PC-3 (cell line): ENCODE measurements at regions not wholly inside any gene's neighbourhood (a gene's known extent, or its start where the extent isn't known, plus 50 kb on each side); places are given as distances from the start of the nearest gene placed in this dataset.

Experiments
- ATAC-seq: fragments of 200-7000 bp; cut with Tn5 transposase; 2 replicates; pipeline ENCODE4 v1.9.1; 2020; ENCODE audit warnings: mild to moderate bottlenecking, moderate library complexity
- BruUV-seq: library from RNA; stranded (reverse); fragments of 400-500 nt; replicated peaks from 2 replicates; lab custom pipeline; 2021; lab: Mats Ljungman, UMichigan
- CTCF ChIA-PET: fragments of 300-600 bp; sonication (Branson Sonifier 250); formaldehyde crosslinking; loops from one replicate; lab custom pipeline; 2022; ENCODE audit warnings: antibody characterized with exemption; lab: Charles Lee
- POLR2A ChIA-PET: fragments of 300-600 bp; sonication (Branson Sonifier 250); formaldehyde crosslinking; loops from one replicate; lab custom pipeline; 2022; ENCODE audit warnings: antibody characterized with exemption; ENCODE audit not compliant: unreplicated experiment; lab: Charles Lee
- DNase-seq: peaks from one replicate; pipeline ENCODE4 v3.0.0-alpha.2; 2015
- H2AFZ ChIP-seq: fragments of 300-600 bp; sonication (generic); 2 replicates; pipeline ENCODE4 v1.6.0; 2016; ENCODE audit warnings: antibody characterized with exemption, low read length
- H3F3A ChIP-seq: fragments of 300-600 bp; sonication (generic); one replicate; pipeline ENCODE4 v1.6.0; 2017; ENCODE audit warnings: antibody characterized with exemption, low read length, control low read depth, mild to moderate bottlenecking; ENCODE audit not compliant: unreplicated experiment
- H3K27ac ChIP-seq: fragments of 300-600 bp; sonication (generic); 2 replicates; pipeline ENCODE4 v1.5.1; 2016; ENCODE audit warnings: mild to moderate bottlenecking, low read length
- H3K27me3 ChIP-seq: fragments of 300-600 bp; sonication (generic); 2 replicates; pipeline ENCODE4 v1.6.1; 2016; ENCODE audit warnings: low read length, mixed read lengths
- H3K36me3 ChIP-seq: fragments of 300-600 bp; sonication (generic); 2 replicates; pipeline ENCODE4 v1.6.1; 2016; ENCODE audit warnings: low read depth, mixed run types, low read length, mixed read lengths
- H3K4me1 ChIP-seq: fragments of 300-600 bp; sonication (generic); 2 replicates; pipeline ENCODE4 v1.5.1; 2016; ENCODE audit warnings: low read length; ENCODE audit not compliant: insufficient read depth
- H3K4me2 ChIP-seq: fragments of 300-600 bp; sonication (generic); 2 replicates; pipeline ENCODE4 v1.6.0; 2016; ENCODE audit warnings: low read length
- H3K4me3 ChIP-seq: fragments of 300-600 bp; sonication (generic); 2 replicates; pipeline ENCODE4 v1.5.1; 2016; ENCODE audit warnings: mild to moderate bottlenecking, low read length, mixed read lengths
- H3K79me2 ChIP-seq: fragments of 300-600 bp; sonication (generic); 2 replicates; pipeline ENCODE4 v1.6.1; 2017; ENCODE audit warnings: low read length, mixed read lengths
- H3K9ac ChIP-seq: fragments of 300-600 bp; sonication (generic); 2 replicates; pipeline ENCODE4 v1.6.0; 2016; ENCODE audit warnings: mild to moderate bottlenecking, low read length
- H3K9me2 ChIP-seq: fragments of 300-600 bp; sonication (generic); replicated peaks from 2 replicates; pipeline ENCODE4 v1.6.1; 2016; ENCODE audit warnings: mixed run types, low read length, mixed read lengths
- H3K9me3 ChIP-seq: fragments of 300-600 bp; sonication (generic); 2 replicates; pipeline ENCODE4 v1.6.1; 2016; ENCODE audit warnings: low read length, mixed read lengths
- H4K20me1 ChIP-seq: fragments of 300-600 bp; sonication (generic); 2 replicates; pipeline ENCODE4 v1.6.1; 2016; ENCODE audit warnings: low read length, mixed read lengths
- CTCF ChIP-seq: fragments of 300-600 bp; sonication (generic); conservative IDR thresholded peaks from 2 replicates; pipeline ENCODE4 v1.5.1; 2017; ENCODE audit warnings: antibody characterized with exemption, low read depth, mild to moderate bottlenecking, low read length
- EZH2 ChIP-seq: fragments of 300-600 bp; sonication (generic); IDR thresholded peaks from one replicate; pipeline ENCODE4 v1.6.1; 2017; ENCODE audit warnings: antibody characterized with exemption, mild to moderate bottlenecking, low read length; ENCODE audit not compliant: unreplicated experiment
- EZH2phosphoT487 ChIP-seq: fragments of 300-600 bp; sonication (generic); IDR thresholded peaks from 2 replicates; pipeline ENCODE4 v1.6.1; 2018; ENCODE audit warnings: mild to moderate bottlenecking, antibody characterized with exemption, low read length, borderline replicate concordance
- intact Hi-C: fragments of 100-400 bp; cut with micrococcal nuclease; formaldehyde crosslinking; loops from 2 replicates; pipeline ENCODE4 v1.9.0; 2023

- ChIA-PET CTCF (interaction anchor here (0.6 kb wide), 2 partner anchors 230 to 362 kb away, joined by 5 to 9 read pairs; no protein-coding TSS in a partner anchor), POLR2A (no interaction called here)
- Histone ChIP-seq H3K4me2 (peak overlapping the region; percentile 68), H3K9ac (peak overlapping the region; percentile 61), H2AFZ (no peak overlapping the region), H3K79me2 (no peaks in the 10 kb centered on the region), H3K9me2 (no peaks in the 10 kb centered on the region), H3K4me1 (peaks cover 50% of the 10 kb centered on the region), H3K27me3 (no peaks in the 10 kb centered on the region), H3K27ac (peak overlapping the region; percentile 91), H3K4me3 (no peak overlapping the region), H3K9me3 (no peaks in the 10 kb centered on the region), H3K36me3 (no peaks in the 10 kb centered on the region), H4K20me1 (no peaks in the 10 kb centered on the region), H3F3A (no peaks in the 10 kb centered on the region)
- peak; percentile 95 for DNase-seq
- peak; percentile 87 for ATAC-seq
- intact Hi-C loops = loop anchor here (1.0 to 2.0 kb wide), 6 partner anchors 46 to 409 kb away; partner anchors contain the start of gene SPRY2
- TSS peak; percentile 75 for BruUV-seq
- TF ChIP-seq CTCF (no peak), EZH2phosphoT487 (no peak), EZH2 (no peak)
These were observed 300.5 kb downstream of the SPRY2 start for GRCh38 chr13:80040196-80040980.

- intact Hi-C loops = no loop called here
- Histone ChIP-seq H3K9ac (0 out of 2 replicates have a peak overlapping the region, but pooled peaks have one; percentile 52), H3K27me3 (no peaks in the 10 kb centered on the region), H3K4me3 (no peak overlapping the region), H3K4me1 (peaks cover 50% of the 10 kb centered on the region), H3K27ac (0 out of 2 replicates have a peak overlapping the region, but pooled peaks have one; percentile 87), H3K9me2 (no peaks in the 10 kb centered on the region), H4K20me1 (no peaks in the 10 kb centered on the region), H3K9me3 (no peaks in the 10 kb centered on the region), H2AFZ (no peak overlapping the region), H3K79me2 (no peaks in the 10 kb centered on the region), H3K36me3 (no peaks in the 10 kb centered on the region), H3K4me2 (no peak overlapping the region), H3F3A (no peaks in the 10 kb centered on the region)
- TF ChIP-seq CTCF = no peak
- TF ChIP-seq EZH2phosphoT487 = no peak
- TF ChIP-seq EZH2 = no peak
- POLR2A ChIA-PET = no interaction called here
- no TSS peak for BruUV-seq
- CTCF ChIA-PET = no interaction called here
- ATAC-seq (no peak), DNase-seq (no peak)
These were observed 301.9 kb downstream of the SPRY2 start for GRCh38 chr13:80039000-80039399.

- Histone ChIP-seq H3K4me1 (peaks cover 50% of the 10 kb centered on the region), H3K9ac (peak overlapping the region; percentile 52; the same call in 1 of the 2 replicates), H3K9me3 (no peaks in the 10 kb centered on the region), H3K4me2 (0 out of 2 replicates have a peak overlapping the region, but pooled peaks have one; percentile 29), H3F3A (no peaks in the 10 kb centered on the region), H3K9me2 (no peaks in the 10 kb centered on the region), H3K27me3 (no peaks in the 10 kb centered on the region), H3K27ac (peak overlapping the region; percentile 87), H3K36me3 (no peaks in the 10 kb centered on the region), H2AFZ (no peak overlapping the region), H4K20me1 (no peaks in the 10 kb centered on the region), H3K4me3 (no peak overlapping the region), H3K79me2 (no peaks in the 10 kb centered on the region)
- intact Hi-C loops = no loop called here
- DNase-seq (no peak), ATAC-seq (no peak)
- POLR2A ChIA-PET = no interaction called here
- CTCF ChIA-PET = no interaction called here
- no TSS peak for BruUV-seq
- TF ChIP-seq CTCF (no peak), EZH2 (no peak), EZH2phosphoT487 (no peak)
These were observed 302.6 kb downstream of the SPRY2 start for GRCh38 chr13:80038371-80038770.
